DND-41 (cell line): ENCODE measurements at regions not wholly inside any gene's neighbourhood (a gene's known extent, or its start where the extent isn't known, plus 50 kb on each side); places are given as distances from the start of the nearest gene placed in this dataset.

Experiments used
- CTCF ChIP-seq: IDR thresholded peaks from 2 replicates; pipeline ENCODE4 v1.5.1; 2012; ENCODE audit warnings: borderline replicate concordance, low read length, moderate library complexity, mild to moderate bottlenecking; ENCODE audit not compliant: poor library complexity, severe bottlenecking; ENCODE audit errors: extremely low read depth
- EZH2 ChIP-seq: IDR thresholded peaks from 3 replicates; pipeline ENCODE4 v1.6.1; 2012; ENCODE audit warnings: borderline replicate concordance, low read depth, mild to moderate bottlenecking, moderate library complexity, low read length, inconsistent platforms; ENCODE audit not compliant: severe bottlenecking

- TF ChIP-seq CTCF (no peak), EZH2 (no peak)
Observed at GRCh38 chr3:194285850-194286197, 65.3 kb downstream of the CPN2 start.
